HepG2 (cell line): ENCODE measurements at regions not wholly inside any gene's neighbourhood (a gene's known extent, or its start where the extent isn't known, plus 50 kb on each side); places are given as distances from the start of the nearest gene placed in this dataset.

Experiments
- ATAC-seq: fragments of 200-7000 bp; cut with Tn5 transposase; 3 replicates; pipeline ENCODE4 v1.9.1; 2020; ENCODE audit warnings: mild to moderate bottlenecking, moderate library complexity
- BruUV-seq: library from RNA; stranded (reverse); fragments of 400-500 nt; replicated peaks from 2 replicates; lab custom pipeline; 2021; lab: Mats Ljungman, UMichigan
- CTCF ChIA-PET: fragments of 300-600 bp; formaldehyde crosslinking; extraction: SDS; loops from one replicate; lab custom pipeline; 2021; ENCODE audit warnings: low total read pairs, inconsistent platforms, low intra/inter-chr PET ratio; lab: Yijun Ruan, JAX
- POLR2A ChIA-PET: fragments of 350-600 bp; sonication (Branson Sonifier 250); formaldehyde crosslinking; loops from one replicate; lab custom pipeline; 2020; ENCODE audit warnings: antibody characterized with exemption, inconsistent platforms; lab: Yijun Ruan, JAX
- DNase-seq: peaks from one replicate; pipeline ENCODE4 v3.0.0-alpha.2; 2015; ENCODE audit warnings: low spot score
- FAIRE-seq: peaks from 3 replicates; lab custom pipeline; 2011; peaks lifted over from hg19 to GRCh38; lab: Jason Lieb, UNC
- H2AFZ ChIP-seq: one replicate; pipeline ENCODE4 v1.6.1; 2011; ENCODE audit warnings: low read length, inconsistent platforms
- H3K27ac ChIP-seq: fragments of 300-600 bp; 3 replicates; pipeline ENCODE4 v1.8.0; 2011; ENCODE audit warnings: mixed run types, mild to moderate bottlenecking, mixed read lengths, low read length, inconsistent platforms; ENCODE audit not compliant: insufficient read depth; ENCODE audit errors: extremely low read length
- H3K27me3 ChIP-seq, 2 experiments: fragments of 200-600 bp in 1 of 2; 2 replicates in 1 of 2; 3 replicates in 1 of 2; pipeline versions ENCODE4 v1.6.0 to v1.8.0; 2011; ENCODE audit warnings: low read length in 2 of 2, mild to moderate bottlenecking in 2 of 2, moderate library complexity in 2 of 2, inconsistent platforms in 1 of 2; ENCODE audit not compliant: insufficient read depth in 2 of 2, control insufficient read depth in 1 of 2
- H3K36me3 ChIP-seq, 2 experiments: fragments of 200-600 bp in 1 of 2; replicated peaks in 1 of 2; 2 replicates in 1 of 2; 3 replicates in 1 of 2; pipeline versions ENCODE4 v1.5.1 to v1.8.0; 2011; ENCODE audit warnings: low read length in 2 of 2, inconsistent platforms in 1 of 2; ENCODE audit not compliant: insufficient read depth in 2 of 2, control insufficient read depth in 1 of 2
- H3K4me1 ChIP-seq: 2 replicates; pipeline ENCODE4 v1.5.1; 2012; ENCODE audit warnings: low read length, inconsistent platforms; ENCODE audit not compliant: insufficient read depth
- H3K4me2 ChIP-seq: 2 replicates; pipeline ENCODE4 v1.6.0; 2011; ENCODE audit warnings: low read depth, low read length, inconsistent platforms
- H3K4me3 ChIP-seq, 3 experiments: fragments of 200-600 bp in 1 of 3; sonication (generic), shearing (Covaris generic) in 1 of 3; replicated peaks in 1 of 3; 2 replicates each; pipeline ENCODE4 v1.5.1; 2011 to 2016; ENCODE audit warnings: low read length in 3 of 3, inconsistent platforms in 2 of 3, low read depth in 2 of 3, mild to moderate bottlenecking in 2 of 3, control low read depth in 1 of 3, mixed read lengths in 1 of 3; ENCODE audit not compliant: insufficient read depth in 1 of 3
- H3K79me2 ChIP-seq: one replicate; pipeline ENCODE4 v1.6.1; 2011; ENCODE audit warnings: low read length, inconsistent platforms; ENCODE audit not compliant: insufficient read depth
- H3K9ac ChIP-seq: 2 replicates; pipeline ENCODE4 v1.6.0; 2011; ENCODE audit warnings: mild to moderate bottlenecking, low read depth, low read length, inconsistent platforms; ENCODE audit not compliant: insufficient read depth
- H3K9me3 ChIP-seq: 2 replicates; pipeline ENCODE4 v1.5.1; 2012; ENCODE audit warnings: mild to moderate bottlenecking, low read length
- H4K20me1 ChIP-seq: 2 replicates; pipeline ENCODE4 v1.6.0; 2011; ENCODE audit warnings: inconsistent platforms, mild to moderate bottlenecking, low read length, moderate library complexity; ENCODE audit not compliant: insufficient read depth
- BCL6 ChIP-seq: IDR thresholded peaks from 2 replicates; pipeline ENCODE4 v1.6.1; 2016; ENCODE audit warnings: missing genetic modification reagents, missing compliant biosample characterization
- HOXA3 ChIP-seq: sonication (generic); formaldehyde crosslinking; IDR thresholded peaks from 2 replicates; pipeline ENCODE4 v1.5.0; 2020; ENCODE audit warnings: missing genetic modification reagents
- JDP2 ChIP-seq: sonication (generic); formaldehyde crosslinking; IDR thresholded peaks from 2 replicates; pipeline ENCODE4 v1.8.1; 2022; ENCODE audit warnings: missing genetic modification reagents, borderline replicate concordance
- KMT2A ChIP-seq: sonication (generic); formaldehyde crosslinking; IDR thresholded peaks from 2 replicates; pipeline ENCODE4 v1.4.0; 2020; ENCODE audit warnings: missing genetic modification reagents
- ZBTB38 ChIP-seq: sonication (generic); formaldehyde crosslinking; IDR thresholded peaks from 2 replicates; pipeline ENCODE4 v1.5.1; 2020; ENCODE audit warnings: mild to moderate bottlenecking, missing genetic modification reagents
- ZEB1 ChIP-seq: IDR thresholded peaks from 2 replicates; pipeline ENCODE4 v1.6.1; 2012; ENCODE audit warnings: mild to moderate bottlenecking, low read depth, inconsistent platforms; ENCODE audit not compliant: insufficient replicate concordance
- ZKSCAN8 ChIP-seq: IDR thresholded peaks from 2 replicates; pipeline ENCODE4 v1.6.1; 2016; ENCODE audit warnings: borderline replicate concordance, missing genetic modification reagents, missing compliant biosample characterization
- ZNF207 ChIP-seq: fragments of 450-650 bp; IDR thresholded peaks from 2 replicates; pipeline ENCODE4 v1.6.1; 2016; ENCODE audit warnings: antibody characterized with exemption, borderline replicate concordance
- ZNF549 ChIP-seq: sonication (generic); formaldehyde crosslinking; IDR thresholded peaks from 2 replicates; pipeline ENCODE4 v1.5.0; 2020; ENCODE audit warnings: missing genetic modification reagents
- WGBS: methylation state at CpG from one replicate; pipeline ENCODE4 v1.1.6; 2017; ENCODE audit warnings: low lambda C conversion rate; 5-methylcytosine and 5-hydroxymethylcytosine counted together
- in situ Hi-C: cut with HindIII; loops from 2 replicates; pipeline ENCODE4 v1.10.0; 2017; ENCODE audit warnings: low pct_unique_long_range_greater_than_20kb; ENCODE audit not compliant: extremely low pct_ligation_motif_present
- intact Hi-C: fragments of 100-400 bp; cut with micrococcal nuclease; formaldehyde crosslinking; loops from one replicate; pipeline ENCODE4 v1.10.0; 2022; ENCODE audit not compliant: unreplicated experiment
- TF ChIP-seq, protein P1 (sequence below): sonication (generic); formaldehyde crosslinking; IDR thresholded peaks from 2 replicates; pipeline ENCODE4 v1.8.0; 2022; ENCODE audit warnings: mild to moderate bottlenecking, missing genetic modification reagents; ENCODE audit not compliant: insufficient replicate concordance
- TF ChIP-seq, protein P2 (sequence below): sonication (generic); formaldehyde crosslinking; IDR thresholded peaks from 2 replicates; pipeline ENCODE4 v1.4.0; 2020; ENCODE audit warnings: missing genetic modification reagents, mild to moderate bottlenecking, borderline replicate concordance
- TF ChIP-seq, protein P3 (sequence below): sonication (generic); formaldehyde crosslinking; IDR thresholded peaks from 2 replicates; pipeline ENCODE4 v1.5.1; 2020; ENCODE audit warnings: mild to moderate bottlenecking, moderate library complexity, missing genetic modification reagents

DNA sequence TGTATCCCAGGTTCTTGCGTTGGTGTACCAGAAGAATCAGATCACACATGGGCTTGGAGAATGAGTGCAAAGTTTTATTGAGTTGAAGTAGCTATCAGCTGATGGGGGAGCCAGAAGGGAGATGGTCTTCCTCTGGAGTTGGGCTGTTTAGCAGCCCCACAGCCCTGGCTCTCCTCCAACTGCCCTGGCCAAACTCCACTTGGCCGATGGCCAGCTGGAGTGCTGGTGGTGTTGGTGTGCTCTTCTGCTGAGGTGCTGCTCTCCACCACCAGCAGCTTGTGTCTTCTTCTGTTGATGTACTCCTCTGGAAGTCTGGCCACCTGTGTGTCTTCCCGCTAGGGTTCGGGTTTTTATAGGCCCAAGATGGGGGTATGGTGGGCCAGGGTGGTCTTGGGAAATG is 172.8 kb downstream of the TINAG start (continued):
- no peak for TF ChIP-seq ZNF549

DNA sequence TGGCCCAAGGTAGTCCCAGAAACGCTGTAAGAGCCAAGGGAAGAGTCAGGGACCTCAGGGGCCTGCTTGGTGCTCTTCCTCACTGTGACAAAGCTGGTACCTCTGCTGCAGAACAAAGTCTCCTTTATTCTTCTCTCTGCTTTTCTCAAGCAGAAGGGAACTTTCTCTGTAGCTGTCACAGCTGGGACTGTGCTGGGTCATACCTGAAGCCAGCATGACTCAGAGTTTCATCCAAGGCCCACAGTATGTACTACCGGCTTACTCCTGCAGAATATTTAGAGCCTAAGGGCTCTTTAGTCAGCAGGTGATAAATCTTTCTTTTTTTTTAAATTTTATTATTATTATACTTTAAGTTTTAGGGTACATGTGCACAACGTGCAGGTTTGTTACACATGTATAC is 183.2 kb downstream of the TINAG start:
- H3K27me3 ChIP-seq: no peaks in the 10 kb centered on the region
- H3K4me1 ChIP-seq: no peaks in the 10 kb centered on the region
- in situ Hi-C loops: no loop called here
- intact Hi-C loops: no loop called here
- no peak for TF ChIP-seq HOXA3 (CRISPR knock-in tag)
- no peak for TF ChIP-seq ZBTB38 (CRISPR knock-in tag)
- TF ChIP-seq, protein P1, sequence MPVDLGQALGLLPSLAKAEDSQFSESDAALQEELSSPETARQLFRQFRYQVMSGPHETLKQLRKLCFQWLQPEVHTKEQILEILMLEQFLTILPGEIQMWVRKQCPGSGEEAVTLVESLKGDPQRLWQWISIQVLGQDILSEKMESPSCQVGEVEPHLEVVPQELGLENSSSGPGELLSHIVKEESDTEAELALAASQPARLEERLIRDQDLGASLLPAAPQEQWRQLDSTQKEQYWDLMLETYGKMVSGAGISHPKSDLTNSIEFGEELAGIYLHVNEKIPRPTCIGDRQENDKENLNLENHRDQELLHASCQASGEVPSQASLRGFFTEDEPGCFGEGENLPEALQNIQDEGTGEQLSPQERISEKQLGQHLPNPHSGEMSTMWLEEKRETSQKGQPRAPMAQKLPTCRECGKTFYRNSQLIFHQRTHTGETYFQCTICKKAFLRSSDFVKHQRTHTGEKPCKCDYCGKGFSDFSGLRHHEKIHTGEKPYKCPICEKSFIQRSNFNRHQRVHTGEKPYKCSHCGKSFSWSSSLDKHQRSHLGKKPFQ (CRISPR knock-in tag): no peak
- DNase-seq (no peak), FAIRE-seq (no peak), ATAC-seq (no peak)
- POLR2A ChIA-PET: no interaction called here
- no peak overlapping the region for H2AFZ ChIP-seq
- CTCF ChIA-PET: no interaction called here
- no peak overlapping the region for H3K9ac ChIP-seq
- no peak overlapping the region for H3K27ac ChIP-seq
- H3K4me2 ChIP-seq: no peak overlapping the region
- H3K79me2 ChIP-seq: no peaks in the 10 kb centered on the region
- peaks cover 53% of the 10 kb centered on the region for H3K9me3 ChIP-seq
- WGBS: 8% methylated on average over 3 of the region's 3 CpGs
- no peaks in the 10 kb centered on the region for H4K20me1 ChIP-seq
- no peaks in the 10 kb centered on the region for H3K36me3 ChIP-seq
- H3K4me3 ChIP-seq: no peak overlapping the region
- no TSS peak for BruUV-seq

DNA sequence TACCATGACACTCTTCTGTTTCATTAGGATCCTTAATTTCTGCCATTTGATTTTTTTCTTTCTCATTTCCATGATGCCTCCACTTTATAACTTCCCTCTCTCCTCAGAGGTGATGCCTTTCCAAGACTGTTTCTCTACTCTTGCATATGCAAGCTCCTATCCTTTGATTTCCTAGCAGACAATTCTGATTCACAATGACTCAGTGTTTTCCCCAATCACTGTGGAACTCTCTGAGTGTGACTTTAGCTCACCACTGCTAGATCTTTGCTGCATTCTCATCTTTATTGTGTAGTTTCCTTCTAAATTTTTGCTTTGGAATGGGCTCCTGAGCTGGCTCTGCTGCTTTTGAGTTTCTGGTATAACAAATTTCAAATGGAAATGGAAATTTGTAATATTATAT is 184.9 kb downstream of the TINAG start:
- H4K20me1 ChIP-seq: no peaks in the 10 kb centered on the region
- peaks cover 63% of the 10 kb centered on the region for H3K9me3 ChIP-seq
- in situ Hi-C loops (no loop called here), intact Hi-C loops (no loop called here)
- BruUV-seq: no TSS peak
- H3K9ac ChIP-seq: no peak overlapping the region
- H3K4me1 ChIP-seq: no peaks in the 10 kb centered on the region
- DNase-seq (no peak), ATAC-seq (no peak), FAIRE-seq (no peak)
- H3K4me3 ChIP-seq: no peak overlapping the region
- ChIA-PET CTCF (no interaction called here), POLR2A (no interaction called here)
- no peak overlapping the region for H3K4me2 ChIP-seq
- no peak overlapping the region for H2AFZ ChIP-seq
- no peaks in the 10 kb centered on the region for H3K79me2 ChIP-seq
- TF ChIP-seq BCL6 (CRISPR knock-in tag) (no peak), ZNF207 (no peak), KMT2A (CRISPR knock-in tag) (no peak), JDP2 (CRISPR knock-in tag) (no peak), ZEB1 (no peak), ZKSCAN8 (CRISPR knock-in tag) (no peak)
- TF ChIP-seq, protein P2, sequence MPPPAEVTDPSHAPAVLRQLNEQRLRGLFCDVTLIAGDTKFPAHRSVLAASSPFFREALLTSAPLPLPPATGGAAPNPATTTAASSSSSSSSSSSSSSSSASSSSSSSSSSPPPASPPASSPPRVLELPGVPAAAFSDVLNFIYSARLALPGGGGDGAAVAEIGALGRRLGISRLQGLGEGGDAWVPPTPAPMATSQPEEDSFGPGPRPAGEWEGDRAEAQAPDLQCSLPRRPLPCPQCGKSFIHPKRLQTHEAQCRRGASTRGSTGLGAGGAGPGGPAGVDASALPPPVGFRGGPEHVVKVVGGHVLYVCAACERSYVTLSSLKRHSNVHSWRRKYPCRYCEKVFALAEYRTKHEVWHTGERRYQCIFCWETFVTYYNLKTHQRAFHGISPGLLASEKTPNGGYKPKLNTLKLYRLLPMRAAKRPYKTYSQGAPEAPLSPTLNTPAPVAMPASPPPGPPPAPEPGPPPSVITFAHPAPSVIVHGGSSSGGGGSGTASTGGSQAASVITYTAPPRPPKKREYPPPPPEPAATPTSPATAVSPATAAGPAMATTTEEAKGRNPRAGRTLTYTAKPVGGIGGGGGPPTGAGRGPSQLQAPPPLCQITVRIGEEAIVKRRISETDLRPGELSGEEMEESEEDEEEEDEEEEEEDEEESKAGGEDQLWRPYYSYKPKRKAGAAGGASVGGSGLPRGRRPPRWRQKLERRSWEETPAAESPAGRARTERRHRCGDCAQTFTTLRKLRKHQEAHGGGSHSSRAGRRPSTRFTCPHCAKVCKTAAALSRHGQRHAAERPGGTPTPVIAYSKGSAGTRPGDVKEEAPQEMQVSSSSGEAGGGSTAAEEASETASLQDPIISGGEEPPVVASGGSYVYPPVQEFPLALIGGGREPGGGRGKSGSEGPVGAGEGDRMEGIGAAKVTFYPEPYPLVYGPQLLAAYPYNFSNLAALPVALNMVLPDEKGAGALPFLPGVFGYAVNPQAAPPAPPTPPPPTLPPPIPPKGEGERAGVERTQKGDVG: no peak
- TF ChIP-seq, protein P3, sequence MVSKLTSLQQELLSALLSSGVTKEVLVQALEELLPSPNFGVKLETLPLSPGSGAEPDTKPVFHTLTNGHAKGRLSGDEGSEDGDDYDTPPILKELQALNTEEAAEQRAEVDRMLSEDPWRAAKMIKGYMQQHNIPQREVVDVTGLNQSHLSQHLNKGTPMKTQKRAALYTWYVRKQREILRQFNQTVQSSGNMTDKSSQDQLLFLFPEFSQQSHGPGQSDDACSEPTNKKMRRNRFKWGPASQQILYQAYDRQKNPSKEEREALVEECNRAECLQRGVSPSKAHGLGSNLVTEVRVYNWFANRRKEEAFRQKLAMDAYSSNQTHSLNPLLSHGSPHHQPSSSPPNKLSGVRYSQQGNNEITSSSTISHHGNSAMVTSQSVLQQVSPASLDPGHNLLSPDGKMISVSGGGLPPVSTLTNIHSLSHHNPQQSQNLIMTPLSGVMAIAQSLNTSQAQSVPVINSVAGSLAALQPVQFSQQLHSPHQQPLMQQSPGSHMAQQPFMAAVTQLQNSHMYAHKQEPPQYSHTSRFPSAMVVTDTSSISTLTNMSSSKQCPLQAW (CRISPR knock-in tag): no peak
- H3K36me3 ChIP-seq: no peaks in the 10 kb centered on the region
- H3K27ac ChIP-seq: no peak overlapping the region
- H3K27me3 ChIP-seq: no peaks in the 10 kb centered on the region
